Activated gamma-delta T cell treated with anti-CD3 and anti-CD28 coated beads, Interleukin-2, amount 50 U/mL, for 16 hours (primary cell): ENCODE measurements at regions not wholly inside any gene's neighbourhood (a gene's known extent, or its start where the extent isn't known, plus 50 kb on each side); places are given as distances from the start of the nearest gene placed in this dataset.
"Not testable (repeated sequence)": the region's sequence is repeated elsewhere in the genome, so short reads cannot be mapped to it uniquely, and the experiment has no call there.

ENCODE experiments used
- DNase-seq: peaks from one replicate; pipeline ENCODE4 v3.0.0-alpha.2; 2020; ENCODE audit warnings: low read depth

DNA sequence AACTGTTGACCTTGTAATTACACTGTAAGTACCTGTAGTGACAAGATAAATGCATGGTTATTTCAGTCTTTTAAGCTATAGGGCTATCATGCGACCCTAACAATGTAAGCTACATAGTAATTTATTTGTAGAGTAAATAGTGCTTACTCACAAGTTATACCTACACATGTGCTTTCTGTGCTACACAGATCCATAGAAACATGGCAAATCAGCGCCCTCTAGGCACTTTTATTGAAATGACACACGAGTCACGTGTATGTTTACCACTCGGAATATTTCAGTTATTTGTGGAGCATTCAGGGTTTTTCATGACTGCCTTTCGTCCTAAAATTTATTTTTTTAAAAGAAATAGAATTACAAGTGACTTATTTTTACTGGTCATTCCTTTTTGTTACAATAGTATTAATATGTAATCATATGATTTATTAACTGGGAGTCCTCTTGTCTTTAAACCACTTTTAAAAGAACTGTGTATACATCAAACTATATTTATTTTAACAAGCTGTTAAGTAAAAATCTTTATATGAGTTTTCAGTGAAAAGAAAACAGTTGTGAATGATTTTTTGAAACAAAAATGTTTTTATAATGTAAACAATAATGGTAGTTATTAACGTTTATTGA is 1242.3 kb upstream of the WWC1 start:
- no peak for DNase-seq

DNA sequence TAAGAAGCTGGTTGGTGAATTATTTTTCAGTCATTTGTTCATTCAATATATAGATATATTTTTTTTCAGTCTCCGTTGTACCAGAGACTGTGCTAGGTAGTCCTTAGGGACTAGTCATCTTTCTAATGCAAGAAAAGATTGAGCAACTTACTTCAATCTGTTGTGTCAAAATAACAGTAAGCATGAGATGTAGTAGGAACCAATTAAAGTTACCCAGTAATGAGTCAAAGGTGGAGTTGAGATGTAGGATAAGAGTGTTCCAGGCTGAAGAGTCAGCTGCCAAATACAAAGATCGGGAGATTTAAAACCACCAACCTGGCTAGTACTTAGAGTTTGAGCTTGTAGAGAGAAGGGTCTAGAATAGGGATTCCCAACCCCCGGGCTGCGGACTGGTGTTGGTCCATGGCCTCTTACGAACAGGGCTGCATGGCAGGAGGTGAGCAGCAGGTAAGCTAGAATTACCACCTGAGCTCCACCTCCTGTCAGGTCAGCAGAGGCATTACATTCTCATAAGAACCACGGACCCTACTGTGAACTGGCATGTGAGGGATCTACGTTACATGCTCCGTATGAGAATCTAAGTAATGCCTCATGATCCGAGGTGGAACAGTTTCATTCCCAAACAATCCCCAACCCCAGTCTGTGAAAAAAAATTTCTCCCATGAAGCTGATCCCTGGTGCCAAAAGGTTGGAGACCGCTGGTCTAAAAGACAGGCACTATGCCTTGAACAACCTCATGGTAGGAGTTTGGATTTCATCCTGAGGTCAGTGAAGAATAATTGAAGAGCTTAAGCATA is 1241.5 kb upstream of the WWC1 start:
- DNase-seq = no peak

GRCh38 chr5:167050568-167051401 is 1240.7 kb upstream of the WWC1 start:
- no peak for DNase-seq

GRCh38 chr5:167051402-167051768 is 1240.1 kb upstream of the WWC1 start:
- no peak for DNase-seq

DNA sequence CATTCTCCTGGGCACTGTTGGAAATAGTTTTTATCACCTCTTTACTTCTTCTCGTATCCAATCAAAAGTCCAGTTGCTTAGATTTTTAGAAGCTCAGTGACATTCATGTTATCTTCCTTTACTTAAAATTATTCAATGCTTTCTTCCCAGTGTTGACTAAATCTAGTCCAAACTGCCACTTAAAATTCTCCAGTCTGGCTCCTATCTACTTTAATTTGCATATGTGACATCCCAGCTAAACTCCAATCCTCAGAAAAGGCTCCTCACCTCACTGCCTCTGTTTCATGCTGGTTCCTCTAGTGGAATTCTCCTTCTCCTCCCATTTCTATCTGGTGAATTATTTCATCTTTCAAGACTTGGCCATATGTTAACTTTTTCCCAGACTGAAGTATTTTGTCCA is 1238.7 kb upstream of the WWC1 start:
- DNase-seq = no peak

DNA sequence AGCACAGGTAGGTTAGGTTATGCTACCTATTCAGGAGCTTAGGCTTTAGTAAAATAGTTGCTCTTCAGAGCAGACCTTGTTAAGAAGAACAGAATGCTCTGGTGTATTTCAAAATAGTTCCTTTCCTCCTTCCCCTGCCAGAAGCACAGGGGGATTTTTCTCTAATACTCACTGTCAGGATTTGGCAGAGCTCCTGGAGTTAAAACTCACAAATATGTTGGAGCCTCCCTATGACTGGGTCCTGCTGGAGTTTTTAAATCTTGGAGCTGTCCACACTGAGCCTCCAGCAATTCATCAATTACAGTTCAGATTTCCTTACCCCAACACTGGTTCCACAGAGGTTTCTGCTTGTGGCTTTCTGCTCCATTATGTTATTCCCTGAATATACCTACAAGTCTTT is 1233.8 kb upstream of the WWC1 start:
- no peak for DNase-seq

DNA sequence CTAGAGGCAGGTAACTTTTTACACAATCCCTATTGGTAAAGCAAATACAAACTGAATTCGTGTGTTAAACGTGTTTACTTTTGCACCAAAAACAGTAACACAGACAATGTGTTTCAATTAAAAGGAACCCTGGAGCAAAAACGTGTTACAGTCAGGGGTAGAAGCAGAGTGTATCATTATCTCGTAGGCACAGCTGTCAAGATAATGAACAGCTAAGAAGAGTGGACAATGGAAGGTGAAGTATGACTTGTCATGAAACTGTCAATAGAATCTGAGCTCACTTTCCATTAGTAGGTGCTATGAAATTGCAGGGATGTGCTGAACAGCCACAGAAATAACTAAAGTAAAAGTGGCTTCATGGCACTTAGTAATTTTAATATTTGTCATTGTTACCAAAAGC is 1229.8 kb upstream of the WWC1 start:
- no peak for DNase-seq

GRCh38 chr5:167063116-167063515 is 1228.3 kb upstream of the WWC1 start:
- no peak for DNase-seq

GRCh38 chr5:167063788-167064187 is 1227.7 kb upstream of the WWC1 start:
- no peak for DNase-seq

- no peak for DNase-seq
Measured at GRCh38 chr5:167064198-167064776, 1227.2 kb upstream of the WWC1 start.

DNA sequence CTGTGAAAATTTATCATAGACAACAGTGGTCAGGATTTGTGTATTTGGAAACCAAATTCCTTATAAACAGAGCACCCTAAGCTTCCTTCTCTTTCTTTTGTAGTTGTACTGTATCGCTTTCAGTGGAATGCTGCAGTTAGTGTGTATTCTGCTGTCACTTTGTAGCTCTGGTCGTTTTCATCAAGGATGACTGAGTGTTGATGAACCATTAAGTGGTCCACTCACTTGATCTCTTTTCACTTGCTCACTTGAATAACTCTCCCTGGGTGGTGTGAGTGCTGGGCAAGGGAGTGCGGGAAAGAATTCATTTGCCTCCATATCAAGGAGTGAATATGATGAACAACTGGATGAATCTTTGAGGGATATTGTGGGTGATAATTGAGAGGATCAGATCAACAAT is 1225.7 kb upstream of the WWC1 start:
- DNase-seq = no peak

- no peak for DNase-seq
Measured at GRCh38 chr5:167071981-167072610, 1219.3 kb upstream of the WWC1 start.

GRCh38 chr5:167081561-167081960 is 1209.9 kb upstream of the WWC1 start:
- DNase-seq = no peak

- no peak for DNase-seq
Measured at GRCh38 chr5:167096816-167097215, 1194.6 kb upstream of the WWC1 start.

DNA sequence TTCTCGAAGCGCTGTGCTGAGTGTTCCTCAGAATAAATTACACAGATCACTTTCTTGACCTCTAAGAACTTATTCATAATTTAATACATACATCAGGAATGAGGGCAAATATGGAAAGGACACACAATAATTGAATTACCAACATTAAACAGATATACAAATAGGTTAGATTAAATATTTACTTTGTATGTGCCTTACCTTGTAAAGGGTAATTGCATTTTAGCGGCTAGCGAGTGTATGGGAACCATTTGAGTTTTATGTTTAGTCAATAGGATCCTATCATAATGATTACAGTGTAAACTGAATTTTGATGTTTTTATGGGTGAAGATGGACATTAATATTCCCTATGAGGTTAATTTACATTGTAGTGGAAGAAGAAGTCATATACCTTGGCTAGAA is 1187.1 kb upstream of the WWC1 start:
- no peak for DNase-seq

- DNase-seq = no peak
Measured at GRCh38 chr5:167105941-167106340, 1185.5 kb upstream of the WWC1 start.

DNA sequence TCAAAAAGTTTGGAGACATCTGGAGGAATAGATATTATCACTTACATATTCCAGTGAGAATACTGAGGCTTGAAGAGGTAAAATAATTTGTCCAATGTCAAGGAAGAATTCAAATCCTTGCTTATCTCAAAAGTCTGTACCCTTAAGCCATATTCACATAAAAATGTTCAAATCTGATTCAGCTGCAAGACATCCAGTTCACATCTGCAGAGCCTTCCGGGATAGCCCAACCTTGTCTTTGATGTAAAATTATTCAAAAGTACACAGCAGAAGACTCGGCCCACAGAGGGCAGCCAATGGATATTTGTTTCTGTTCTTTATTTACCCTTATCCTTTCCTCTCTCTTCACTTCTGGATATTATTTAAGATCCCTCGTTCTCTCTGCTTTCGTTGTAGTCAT is 1183.8 kb upstream of the WWC1 start:
- DNase-seq = no peak

GRCh38 chr5:167108266-167108665 is 1183.2 kb upstream of the WWC1 start:
- DNase-seq = not testable (repeated sequence)

GRCh38 chr5:167112556-167112955 is 1178.9 kb upstream of the WWC1 start:
- no peak for DNase-seq

GRCh38 chr5:167122267-167122666 is 1169.2 kb upstream of the WWC1 start:
- DNase-seq = no peak

DNA sequence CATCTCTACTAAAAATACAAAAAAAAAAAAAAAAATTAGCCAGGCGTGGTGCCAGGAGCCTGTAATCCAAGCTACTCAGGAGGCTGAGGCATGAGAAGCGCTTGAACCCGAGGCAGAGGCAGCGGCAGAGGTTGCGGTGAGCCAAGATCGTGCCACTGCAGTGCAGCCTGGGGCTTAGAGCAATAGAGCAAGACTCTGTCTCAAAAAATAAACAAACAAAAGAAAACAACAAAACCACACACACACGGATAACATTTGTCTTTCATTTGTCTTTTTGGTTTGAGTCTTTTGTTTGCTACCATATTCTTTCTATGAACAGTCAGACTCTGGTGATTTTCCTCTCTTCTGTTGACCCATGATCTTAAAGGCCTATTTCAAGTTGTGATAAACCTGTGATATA is 1168.3 kb upstream of the WWC1 start:
- no peak for DNase-seq

DNA sequence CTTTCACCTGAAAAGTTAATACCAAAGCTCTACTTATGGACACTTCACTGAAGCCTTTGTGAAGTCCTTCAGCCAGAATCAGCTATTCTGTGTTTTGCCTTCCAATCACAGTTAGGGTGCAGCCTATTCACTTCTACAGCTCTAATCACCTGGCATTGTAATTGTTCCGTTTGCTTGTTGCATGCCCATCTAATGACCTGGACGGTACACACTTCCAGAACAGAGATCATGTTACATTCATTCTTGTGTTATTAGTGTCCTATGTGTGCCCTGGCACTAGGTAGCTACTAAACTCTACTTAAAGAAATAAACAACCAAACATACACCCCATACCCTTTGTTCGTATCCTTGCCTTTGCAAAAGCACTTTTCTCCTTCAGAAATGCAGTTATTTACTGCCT is 1162.9 kb upstream of the WWC1 start:
- DNase-seq = no peak
